ENCODE measurements at regions not wholly inside any gene's neighbourhood (a gene's known extent, or its start where the extent isn't known, plus 50 kb on each side); places are given as distances from the start of the nearest gene placed in this dataset.

GRCh38 chr16:82488460-82488859, 138.3 kb upstream of the CDH13 start:
- ATAC-seq, result no peak

GRCh38 chr16:82481455-82481854, 145.3 kb upstream of the CDH13 start:
- no peak for ATAC-seq

- ATAC-seq, result no peak
These were observed 150.0 kb upstream of the CDH13 start for GRCh38 chr16:82476786-82477185.

- no peak for ATAC-seq
These were observed 156.1 kb upstream of the CDH13 start for GRCh38 chr16:82470620-82471152.

- no peak for ATAC-seq
These were observed 156.8 kb upstream of the CDH13 start for GRCh38 chr16:82470016-82470415.

GRCh38 chr16:82464187-82464586, 162.6 kb upstream of the CDH13 start:
- ATAC-seq, result no peak

- no peak for ATAC-seq
These were observed 166.0 kb upstream of the CDH13 start for GRCh38 chr16:82460766-82461165.

GRCh38 chr16:82459580-82460256, 167.1 kb upstream of the CDH13 start:
- no peak for ATAC-seq

- peak in 1 of 2 donors; percentile 38 for ATAC-seq
These were observed 170.1 kb upstream of the CDH13 start for GRCh38 chr16:82456683-82457082.

GRCh38 chr16:82454566-82454965, 172.2 kb upstream of the CDH13 start:
- ATAC-seq, result no peak

- ATAC-seq, result no peak
These were observed 172.6 kb upstream of the CDH13 start for GRCh38 chr16:82454152-82454551.

GRCh38 chr16:82452004-82452756, 174.6 kb upstream of the CDH13 start:
- ATAC-seq, result no peak

GRCh38 chr16:82451449-82451848, 175.3 kb upstream of the CDH13 start:
- ATAC-seq, result no peak

GRCh38 chr16:82440336-82440735, 186.4 kb upstream of the CDH13 start:
- no peak for ATAC-seq

GRCh38 chr16:82439678-82440293, 187.0 kb upstream of the CDH13 start:
- no peak for ATAC-seq

- no peak for ATAC-seq
These were observed 193.7 kb upstream of the CDH13 start for GRCh38 chr16:82433042-82433441.

GRCh38 chr16:82432261-82432660, 194.5 kb upstream of the CDH13 start:
- no peak for ATAC-seq

GRCh38 chr16:82425661-82426060, 201.1 kb upstream of the CDH13 start:
- ATAC-seq, result no peak

- no peak for ATAC-seq
These were observed 204.9 kb upstream of the CDH13 start for GRCh38 chr16:82421851-82422250.

- ATAC-seq, result no peak
These were observed 207.4 kb upstream of the CDH13 start for GRCh38 chr16:82419332-82419731.

GRCh38 chr16:82414476-82414875, 212.3 kb upstream of the CDH13 start:
- no peak for ATAC-seq

GRCh38 chr16:82412770-82413169, 214.0 kb upstream of the CDH13 start:
- no peak for ATAC-seq

- no peak for ATAC-seq
These were observed 221.0 kb upstream of the CDH13 start for GRCh38 chr16:82405736-82406135.
